MM.1S (cell line): ENCODE measurements at regions not wholly inside any gene's neighbourhood (a gene's known extent, or its start where the extent isn't known, plus 50 kb on each side); places are given as distances from the start of the nearest gene placed in this dataset.

Experiments used
- EZH2phosphoT487 ChIP-seq: fragments of 300-600 bp; sonication (generic); IDR thresholded peaks from 2 replicates; pipeline ENCODE4 v1.6.1; 2018; ENCODE audit warnings: antibody characterized with exemption, low read length
- TF ChIP-seq, protein P1 (sequence below): fragments of 300-600 bp; sonication (generic); IDR thresholded peaks from 2 replicates; pipeline ENCODE4 v1.5.1; 2016; ENCODE audit warnings: antibody characterized with exemption, low read length, mixed read lengths

DNA sequence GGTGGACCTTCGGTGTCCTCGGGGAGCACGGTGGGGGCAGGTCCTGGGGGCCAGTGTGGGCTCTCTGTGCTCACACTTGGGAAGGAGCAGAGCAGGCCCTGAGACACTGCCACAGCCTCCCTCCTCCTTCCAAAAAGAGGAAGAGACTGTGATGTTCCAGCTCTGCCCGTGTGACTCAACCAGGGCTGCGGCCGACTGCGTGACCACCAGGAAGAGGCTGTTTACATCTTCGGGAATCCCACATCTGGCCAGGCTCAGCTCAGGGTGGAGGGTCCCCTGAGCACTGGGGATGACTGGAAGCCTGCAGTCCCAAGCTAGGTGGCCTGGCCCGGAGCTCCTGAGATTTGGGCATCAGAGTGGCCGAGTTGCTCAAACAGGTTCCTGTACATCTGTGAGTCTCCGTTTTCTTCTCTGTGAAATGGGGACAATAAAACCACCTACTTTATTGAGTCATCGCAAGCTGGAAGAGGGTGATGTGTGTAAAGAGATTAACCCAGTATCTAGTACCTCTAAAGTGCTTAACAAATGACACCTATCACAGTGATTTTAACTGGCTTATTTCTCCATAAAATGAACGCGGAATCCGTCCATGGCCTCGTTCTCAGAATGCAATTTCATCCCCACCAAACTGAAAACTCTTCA is 242.1 kb downstream of the DLL1 start:
- TF ChIP-seq, protein P1, sequence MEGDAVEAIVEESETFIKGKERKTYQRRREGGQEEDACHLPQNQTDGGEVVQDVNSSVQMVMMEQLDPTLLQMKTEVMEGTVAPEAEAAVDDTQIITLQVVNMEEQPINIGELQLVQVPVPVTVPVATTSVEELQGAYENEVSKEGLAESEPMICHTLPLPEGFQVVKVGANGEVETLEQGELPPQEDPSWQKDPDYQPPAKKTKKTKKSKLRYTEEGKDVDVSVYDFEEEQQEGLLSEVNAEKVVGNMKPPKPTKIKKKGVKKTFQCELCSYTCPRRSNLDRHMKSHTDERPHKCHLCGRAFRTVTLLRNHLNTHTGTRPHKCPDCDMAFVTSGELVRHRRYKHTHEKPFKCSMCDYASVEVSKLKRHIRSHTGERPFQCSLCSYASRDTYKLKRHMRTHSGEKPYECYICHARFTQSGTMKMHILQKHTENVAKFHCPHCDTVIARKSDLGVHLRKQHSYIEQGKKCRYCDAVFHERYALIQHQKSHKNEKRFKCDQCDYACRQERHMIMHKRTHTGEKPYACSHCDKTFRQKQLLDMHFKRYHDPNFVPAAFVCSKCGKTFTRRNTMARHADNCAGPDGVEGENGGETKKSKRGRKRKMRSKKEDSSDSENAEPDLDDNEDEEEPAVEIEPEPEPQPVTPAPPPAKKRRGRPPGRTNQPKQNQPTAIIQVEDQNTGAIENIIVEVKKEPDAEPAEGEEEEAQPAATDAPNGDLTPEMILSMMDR: no peak
- no peak for TF ChIP-seq EZH2phosphoT487
